Activated CD8-positive, alpha-beta T cell treated with anti-CD3 and anti-CD28 coated beads for 36 hours (primary cell): ENCODE measurements at regions not wholly inside any gene's neighbourhood (a gene's known extent, or its start where the extent isn't known, plus 50 kb on each side); places are given as distances from the start of the nearest gene placed in this dataset.

ENCODE experiments used
- ATAC-seq: fragments of 200-7000 bp; cut with Tn5 transposase; one replicate; pipeline ENCODE4 v1.10.0; 2021; ENCODE audit warnings: mild to moderate bottlenecking, moderate library complexity
- CTCF ChIA-PET: fragments of 350-600 bp; sonication (Branson Sonifier 250); formaldehyde crosslinking; loops from one replicate; lab custom pipeline; 2021; ENCODE audit warnings: antibody characterized with exemption; lab: Charles Lee
- POLR2A ChIA-PET: fragments of 350-600 bp; sonication (Branson Sonifier 250); formaldehyde crosslinking; loops from one replicate; lab custom pipeline; 2021; ENCODE audit warnings: antibody characterized with exemption; lab: Charles Lee
- DNase-seq: peaks from one replicate; pipeline ENCODE4 v3.0.0-alpha.2; 2020
- H3K27ac Mint-ChIP-seq: one replicate; pipeline ENCODE4 v1.8.0; 2021; ENCODE audit warnings: mild to moderate bottlenecking, mixed read lengths
- H3K27me3 Mint-ChIP-seq: one replicate; pipeline ENCODE4 v1.8.0; 2021; ENCODE audit warnings: mixed read lengths
- H3K36me3 Mint-ChIP-seq: one replicate; pipeline ENCODE4 v1.8.0; 2021; ENCODE audit warnings: low read depth, mixed read lengths
- H3K4me1 Mint-ChIP-seq: one replicate; pipeline ENCODE4 v1.8.0; 2021; ENCODE audit warnings: low read depth, mixed read lengths
- H3K4me3 Mint-ChIP-seq: one replicate; pipeline ENCODE4 v1.8.0; 2021; ENCODE audit warnings: mild to moderate bottlenecking, moderate library complexity, mixed read lengths
- H3K9me3 Mint-ChIP-seq: one replicate; pipeline ENCODE4 v1.8.0; 2021; ENCODE audit warnings: mixed read lengths
- CTCF ChIP-seq: fragments of 200-600 bp; IDR thresholded peaks from one replicate; pipeline ENCODE4 v1.8.0; 2022; ENCODE audit warnings: antibody characterized with exemption, mild to moderate bottlenecking
- intact Hi-C: fragments of 100-400 bp; cut with micrococcal nuclease; formaldehyde crosslinking; loops from one replicate; pipeline ENCODE4 v1.10.0; 2022

GRCh38 chr6:167567142-167568033 lies 242.5 kb downstream of the TTLL2 start:
- H3K27me3 Mint-ChIP-seq = peaks cover 1% of the 10 kb centered on the region
- H3K9me3 Mint-ChIP-seq = no peaks in the 10 kb centered on the region
- intact Hi-C loops = no loop called here
- ChIA-PET POLR2A (no interaction called here), CTCF (no interaction called here)
- H3K4me3 Mint-ChIP-seq = no peak overlapping the region
- H3K36me3 Mint-ChIP-seq = no peaks in the 10 kb centered on the region
- no peaks in the 10 kb centered on the region for H3K4me1 Mint-ChIP-seq
- ATAC-seq (no peak), DNase-seq (no peak)
- TF ChIP-seq CTCF = no peak
- no peak overlapping the region for H3K27ac Mint-ChIP-seq

- DNase-seq (no peak), ATAC-seq (no peak)
- intact Hi-C loops = no loop called here
- CTCF ChIA-PET = no interaction called here
- H3K27ac Mint-ChIP-seq = no peak overlapping the region
- H3K27me3 Mint-ChIP-seq = peaks cover 1% of the 10 kb centered on the region
- TF ChIP-seq CTCF = no peak
- H3K4me3 Mint-ChIP-seq = no peak overlapping the region
- no peaks in the 10 kb centered on the region for H3K9me3 Mint-ChIP-seq
- no peaks in the 10 kb centered on the region for H3K4me1 Mint-ChIP-seq
- H3K36me3 Mint-ChIP-seq = no peaks in the 10 kb centered on the region
- POLR2A ChIA-PET = no interaction called here
Observed at GRCh38 chr6:167568407-167569024, 243.6 kb downstream of the TTLL2 start.

GRCh38 chr6:167569041-167569805 lies 244.3 kb downstream of the TTLL2 start:
- TF ChIP-seq CTCF = no peak
- Mint-ChIP-seq H3K9me3 (no peaks in the 10 kb centered on the region), H3K36me3 (no peaks in the 10 kb centered on the region), H3K4me1 (no peaks in the 10 kb centered on the region), H3K4me3 (no peak overlapping the region), H3K27me3 (peaks cover 1% of the 10 kb centered on the region), H3K27ac (no peak overlapping the region)
- DNase-seq (no peak), ATAC-seq (no peak)
- CTCF ChIA-PET = no interaction called here
- POLR2A ChIA-PET = no interaction called here
- intact Hi-C loops = no loop called here

- Mint-ChIP-seq H3K27me3 (no peaks in the 10 kb centered on the region), H3K4me3 (no peak overlapping the region), H3K9me3 (no peaks in the 10 kb centered on the region), H3K36me3 (no peaks in the 10 kb centered on the region), H3K4me1 (no peaks in the 10 kb centered on the region), H3K27ac (no peak overlapping the region)
- ATAC-seq (no peak), DNase-seq (no peak)
- TF ChIP-seq CTCF = no peak
- ChIA-PET POLR2A (no interaction called here), CTCF (no interaction called here)
- intact Hi-C loops = no loop called here
Observed at GRCh38 chr6:167569879-167570278, 245.0 kb downstream of the TTLL2 start.
